Endothelial cell of umbilical vein (primary cell): ENCODE measurements at regions not wholly inside any gene's neighbourhood (a gene's known extent, or its start where the extent isn't known, plus 50 kb on each side); places are given as distances from the start of the nearest gene placed in this dataset.

ENCODE experiments used
- BruUV-seq: library from RNA; stranded (reverse); fragments of 400-500 nt; replicated peaks from 2 replicates; lab custom pipeline; 2021; lab: Mats Ljungman, UMichigan
- CTCF ChIA-PET: fragments of 300-600, 350-600 bp; sonication (Branson Sonifier 250); formaldehyde crosslinking; loops from one replicate; lab custom pipeline; 2021; ENCODE audit warnings: antibody characterized with exemption, inconsistent platforms; lab: Charles Lee
- POLR2A ChIA-PET: fragments of 300-600, 350-600 bp; sonication (Branson Sonifier 250); formaldehyde crosslinking; loops from one replicate; lab custom pipeline; 2021; ENCODE audit warnings: antibody characterized with exemption, inconsistent platforms; lab: Charles Lee
- DNase-seq: peaks from one replicate; pipeline ENCODE4 v3.0.0-alpha.2; 2011; ENCODE audit warnings: low read depth, low spot score
- FAIRE-seq: peaks from 2 replicates; lab custom pipeline; 2011; peaks lifted over from hg19 to GRCh38; lab: Jason Lieb, UNC
- H2AFZ ChIP-seq: 2 replicates; pipeline ENCODE4 v1.6.0; 2012; ENCODE audit warnings: low read depth, low read length, control low read depth, inconsistent platforms
- H3K27ac ChIP-seq: 2 replicates; pipeline ENCODE4 v1.5.1; 2011; ENCODE audit warnings: low read depth, mild to moderate bottlenecking, control low read depth, low read length, moderate library complexity; ENCODE audit not compliant: insufficient read depth
- H3K27me3 ChIP-seq, 2 experiments: 2 replicates each; pipeline versions ENCODE4 v1.6.0 to v1.6.1; 2011; ENCODE audit warnings: low read length in 2 of 2, mixed read lengths in 1 of 2; ENCODE audit not compliant: control insufficient read depth in 2 of 2, insufficient read depth in 2 of 2
- H3K36me3 ChIP-seq, 2 experiments: 2 replicates in 1 of 2; 3 replicates in 1 of 2; pipeline ENCODE4 v1.5.1; 2011; ENCODE audit warnings: low read length in 2 of 2, mild to moderate bottlenecking in 1 of 2, moderate library complexity in 1 of 2; ENCODE audit not compliant: control insufficient read depth in 2 of 2, insufficient read depth in 2 of 2; ENCODE audit errors: extremely low read depth in 1 of 2
- H3K4me1 ChIP-seq: 3 replicates; pipeline ENCODE4 v1.5.1; 2011; ENCODE audit warnings: mild to moderate bottlenecking, low read length; ENCODE audit not compliant: control insufficient read depth, insufficient read depth; ENCODE audit errors: extremely low read depth
- H3K4me2 ChIP-seq: 2 replicates; pipeline ENCODE4 v1.6.1; 2011; ENCODE audit warnings: low read length, control low read depth, mixed read lengths; ENCODE audit not compliant: insufficient read depth
- H3K4me3 ChIP-seq, 3 experiments: fragments of 200-600 bp in 1 of 3; sonication (generic), shearing (Covaris generic) in 1 of 3; replicated peaks in 1 of 3; 2 replicates each; pipeline ENCODE4 v1.5.1; 2011 to 2016; ENCODE audit warnings: control low read depth in 3 of 3, low read length in 3 of 3, mild to moderate bottlenecking in 2 of 3, inconsistent platforms in 1 of 3, low read depth in 1 of 3, moderate library complexity in 1 of 3; ENCODE audit not compliant: insufficient read depth in 1 of 3
- H3K79me2 ChIP-seq: 2 replicates; pipeline ENCODE4 v1.6.0; 2012; ENCODE audit warnings: low read length, inconsistent platforms; ENCODE audit not compliant: control insufficient read depth, insufficient read depth
- H3K9ac ChIP-seq: replicated peaks from 2 replicates; pipeline ENCODE3; 2011; ENCODE audit warnings: low read length, control low read depth; ENCODE audit not compliant: insufficient read depth; ENCODE audit errors: extremely low read depth
- H3K9me1 ChIP-seq: replicated peaks from 3 replicates; pipeline ENCODE4 v1.6.0; 2011; ENCODE audit warnings: mild to moderate bottlenecking, low read length; ENCODE audit not compliant: control insufficient read depth, insufficient read depth; ENCODE audit errors: extremely low read depth
- H3K9me3 ChIP-seq: replicated peaks from 2 replicates; pipeline ENCODE4 v1.5.1; 2012; ENCODE audit warnings: low read length, inconsistent platforms; ENCODE audit not compliant: control insufficient read depth, insufficient read depth
- H4K20me1 ChIP-seq: replicated peaks from 2 replicates; pipeline ENCODE3; 2011; ENCODE audit warnings: mild to moderate bottlenecking, low read length; ENCODE audit not compliant: control insufficient read depth, insufficient read depth; ENCODE audit errors: extremely low read depth
- CTCF ChIP-seq, 2 donors: IDR thresholded peaks; 1 replicate in 1 of 2; 2 replicates in 1 of 2; pipeline ENCODE4 v1.5.1; 2011; ENCODE audit warnings: low read length in 2 of 2, mild to moderate bottlenecking in 2 of 2, moderate library complexity in 2 of 2, control low read depth in 1 of 2, inconsistent platforms in 1 of 2, low read depth in 1 of 2; ENCODE audit not compliant: insufficient read depth in 1 of 2; ENCODE audit errors: extremely low read depth in 1 of 2
- EZH2 ChIP-seq: IDR thresholded peaks from 2 replicates; pipeline ENCODE4 v1.6.1; 2012; ENCODE audit warnings: borderline replicate concordance, low read depth, mild to moderate bottlenecking, moderate library complexity, low read length, inconsistent platforms; ENCODE audit not compliant: severe bottlenecking
- FOS ChIP-seq: IDR thresholded peaks from 2 replicates; pipeline ENCODE4 v1.6.1; 2011; ENCODE audit warnings: mild to moderate bottlenecking, low read length, moderate library complexity, borderline replicate concordance; ENCODE audit not compliant: insufficient read depth
- GATA2 ChIP-seq: IDR thresholded peaks from 2 replicates; pipeline ENCODE4 v1.7.0; 2011; ENCODE audit warnings: low read depth, mild to moderate bottlenecking, moderate library complexity, mixed read lengths, low read length; ENCODE audit not compliant: insufficient read length, insufficient read depth
- JUN ChIP-seq: IDR thresholded peaks from 2 replicates; pipeline ENCODE4 v1.6.1; 2011; ENCODE audit warnings: borderline replicate concordance, low read depth; ENCODE audit not compliant: insufficient read length, insufficient read depth
- MAX ChIP-seq: IDR thresholded peaks from 2 replicates; pipeline ENCODE4 v1.6.1; 2011; ENCODE audit not compliant: insufficient read depth, insufficient read length
- MYC ChIP-seq: IDR thresholded peaks from one replicate; pipeline ENCODE4 v1.6.1; 2011; ENCODE audit warnings: mild to moderate bottlenecking, low read depth, low read length
- POLR2A ChIP-seq: IDR thresholded peaks from 2 replicates; pipeline ENCODE4 v1.6.1; 2012; ENCODE audit warnings: low read depth, mild to moderate bottlenecking, control low read depth, low read length
- POLR2AphosphoS5 ChIP-seq: IDR thresholded peaks from 2 replicates; pipeline ENCODE4 v1.6.1; 2012; ENCODE audit warnings: low read depth, mild to moderate bottlenecking, control low read depth, low read length, moderate library complexity; ENCODE audit not compliant: insufficient read depth
- dilution Hi-C: fragments of 300-500 bp; cut with MboI; formaldehyde crosslinking; loops from one replicate; pipeline ENCODE4 v1.15.0; 2019; ENCODE audit warnings: low sequenced_read_pairs; ENCODE audit not compliant: extremely low pct_ligation_motif_present
- intact Hi-C: fragments of 100-400 bp; cut with micrococcal nuclease; formaldehyde crosslinking; loops from one replicate; pipeline ENCODE4 v1.10.0; 2022

- H3K9me1 ChIP-seq: no peaks in the 10 kb centered on the region
- H3K4me1 ChIP-seq: no peaks in the 10 kb centered on the region
- dilution Hi-C loops (no loop called here), intact Hi-C loops (no loop called here)
- no peaks in the 10 kb centered on the region for H4K20me1 ChIP-seq
- no peak overlapping the region for H3K4me2 ChIP-seq
- H2AFZ ChIP-seq: no peak overlapping the region
- TF ChIP-seq GATA2 (no peak), EZH2 (no peak), JUN (no peak), POLR2AphosphoS5 (no peak), POLR2A (no peak)
- ChIA-PET CTCF (no interaction called here), POLR2A (no interaction called here)
- no peak for FAIRE-seq
- DNase-seq: no peak
- H3K9ac ChIP-seq: no peak overlapping the region
- no peaks in the 10 kb centered on the region for H3K79me2 ChIP-seq
- H3K27ac ChIP-seq: no peak overlapping the region
- no peak overlapping the region for H3K4me3 ChIP-seq
- no peaks in the 10 kb centered on the region for H3K36me3 ChIP-seq
- no TSS peak for BruUV-seq
- H3K9me3 ChIP-seq: peaks cover 3% of the 10 kb centered on the region
- H3K27me3 ChIP-seq: no peaks in the 10 kb centered on the region
Observed at GRCh38 chr7:68162712-68163111, 1166.1 kb downstream of the TYW1 start.

- no TSS peak for BruUV-seq
- TF ChIP-seq POLR2A (no peak), FOS (no peak), CTCF (IDR thresholded peaks at IDR 0.05; ENCODE audit: extremely low read depth in 1 of 2, insufficient read depth in 1 of 2, low read depth in 1 of 2, low read length in 2 of 2) (no peak), MYC (no peak), POLR2AphosphoS5 (no peak), EZH2 (no peak), MAX (no peak), JUN (no peak), GATA2 (no peak)
- Histone ChIP-seq H3K9ac (no peak overlapping the region), H3K27ac (no peak overlapping the region), H2AFZ (no peak overlapping the region), H3K4me2 (no peak overlapping the region), H3K4me1 (no peaks in the 10 kb centered on the region), H3K9me1 (no peaks in the 10 kb centered on the region), H3K79me2 (no peaks in the 10 kb centered on the region), H3K27me3 (no peaks in the 10 kb centered on the region), H3K36me3 (no peaks in the 10 kb centered on the region), H3K9me3 (peaks cover 5% of the 10 kb centered on the region), H4K20me1 (no peaks in the 10 kb centered on the region), H3K4me3 (no peak overlapping the region)
- FAIRE-seq (no peak), DNase-seq (no peak)
- ChIA-PET POLR2A (no interaction called here), CTCF (no interaction called here)
- dilution Hi-C loops: no loop called here
- intact Hi-C loops: no loop called here
Observed at GRCh38 chr7:68166525-68166924, 1169.9 kb downstream of the TYW1 start.
